ENCODE measurements at regions not wholly inside any gene's neighbourhood (a gene's known extent, or its start where the extent isn't known, plus 50 kb on each side); places are given as distances from the start of the nearest gene placed in this dataset.

GRCh38 chr11:133669371-133670053 lies 137.2 kb upstream of the OPCML start:
- intact Hi-C loops (cut with DNase I; ENCODE audit: low total_unique reads), result no loop called here
- no peaks in the 10 kb centered on the region for H3K36me3 ChIP-seq
- no peak overlapping the region for H3K4me3 ChIP-seq
- H3K27me3 ChIP-seq, result no peaks in the 10 kb centered on the region
- H3K9me3 ChIP-seq, result no peaks in the 10 kb centered on the region
- DNase-seq, result no peak
- no peak overlapping the region for H3K27ac ChIP-seq
- no peaks in the 10 kb centered on the region for H3K4me1 ChIP-seq
- no peak for TF ChIP-seq CTCF (IDR thresholded peaks at IDR 0.05)

- no peak for DNase-seq
- Histone ChIP-seq H3K4me1 (no peaks in the 10 kb centered on the region), H3K36me3 (no peaks in the 10 kb centered on the region), H3K27ac (no peak overlapping the region), H3K27me3 (no peaks in the 10 kb centered on the region), H3K4me3 (no peak overlapping the region), H3K9me3 (no peaks in the 10 kb centered on the region)
- intact Hi-C loops (cut with DNase I; ENCODE audit: low total_unique reads), result no loop called here
- no peak for TF ChIP-seq CTCF (IDR thresholded peaks at IDR 0.05)
Measured at GRCh38 chr11:133663135-133663985, 131.1 kb upstream of the OPCML start.

- DNase-seq, result no peak
- H3K9me3 ChIP-seq, result peaks cover 0 to 6% (median 2%) of the 10 kb centered on the region in 3 donors
- no peak overlapping the region for H3K4me3 ChIP-seq
- no peaks in the 10 kb centered on the region for H3K4me1 ChIP-seq
- TF ChIP-seq CTCF (IDR thresholded peaks at IDR 0.05), result no peak
- no peak overlapping the region for H3K27ac ChIP-seq
- H3K27me3 ChIP-seq, result no peaks in the 10 kb centered on the region
- H3K36me3 ChIP-seq, result no peaks in the 10 kb centered on the region
- intact Hi-C loops (cut with DNase I; ENCODE audit: low total_unique reads), result no loop called here
Measured at GRCh38 chr11:133661846-133662245, 129.5 kb upstream of the OPCML start.

- DNase-seq, result no peak
- Histone ChIP-seq H3K4me3 (no peak overlapping the region), H3K4me1 (no peaks in the 10 kb centered on the region), H3K9me3 (peaks cover 0 to 7% (median 7%) of the 10 kb centered on the region in 3 donors), H3K27me3 (no peaks in the 10 kb centered on the region), H3K27ac (no peak overlapping the region), H3K36me3 (no peaks in the 10 kb centered on the region)
- intact Hi-C loops (cut with DNase I; ENCODE audit: low total_unique reads), result no loop called here
- TF ChIP-seq CTCF (IDR thresholded peaks at IDR 0.05), result no peak
Measured at GRCh38 chr11:133660202-133660568, 127.9 kb upstream of the OPCML start.

- Histone ChIP-seq H3K4me1 (no peaks in the 10 kb centered on the region), H3K36me3 (no peaks in the 10 kb centered on the region), H3K27ac (no peak overlapping the region), H3K9me3 (peaks cover 0 to 7% (median 7%) of the 10 kb centered on the region in 3 donors), H3K27me3 (no peaks in the 10 kb centered on the region), H3K4me3 (no peak overlapping the region)
- intact Hi-C loops (cut with DNase I; ENCODE audit: low total_unique reads), result no loop called here
- TF ChIP-seq CTCF (IDR thresholded peaks at IDR 0.05), result no peak
- no peak for DNase-seq
Measured at GRCh38 chr11:133659538-133660201, 127.4 kb upstream of the OPCML start.

Measured in tibial artery (tissue), 4 donors.